NCI-H1105 treated with DMSO at 0.1 percent for 48 hours (cell line): ENCODE measurements at regions not wholly inside any gene's neighbourhood (a gene's known extent, or its start where the extent isn't known, plus 50 kb on each side); places are given as distances from the start of the nearest gene placed in this dataset.
"Not testable (repeated sequence)": the region's sequence is repeated elsewhere in the genome, so short reads cannot be mapped to it uniquely, and the experiment has no call there.

Source experiments
- DNase-seq: peaks from one replicate; lab custom pipeline; 2025; lab: John Stamatoyannopoulos, UW

- DNase-seq, result no peak
These were observed 215.3 kb downstream of the ANKRD30B start for GRCh38 chr18:14963246-14963645.

GRCh38 chr18:14964002-14964401 lies 216.0 kb downstream of the ANKRD30B start:
- DNase-seq, result no peak

GRCh38 chr18:14964406-14964805 lies 216.4 kb downstream of the ANKRD30B start:
- no peak for DNase-seq

- not testable (repeated sequence) for DNase-seq
These were observed 217.0 kb downstream of the ANKRD30B start for GRCh38 chr18:14964976-14965375.

- no peak for DNase-seq
These were observed 217.6 kb downstream of the ANKRD30B start for GRCh38 chr18:14965553-14965952.

- DNase-seq, result not testable (repeated sequence)
These were observed 219.3 kb downstream of the ANKRD30B start for GRCh38 chr18:14967246-14967645.

- no peak for DNase-seq
These were observed 221.5 kb downstream of the ANKRD30B start for GRCh38 chr18:14969500-14969899.

- DNase-seq, result no peak
These were observed 222.1 kb downstream of the ANKRD30B start for GRCh38 chr18:14970027-14970426.

- DNase-seq, result no peak
These were observed 223.7 kb downstream of the ANKRD30B start for GRCh38 chr18:14971461-14972185.

GRCh38 chr18:14973421-14973820 lies 225.4 kb downstream of the ANKRD30B start:
- DNase-seq, result not testable (repeated sequence)

GRCh38 chr18:14974088-14974487 lies 226.1 kb downstream of the ANKRD30B start:
- no peak for DNase-seq

- DNase-seq, result no peak
These were observed 226.6 kb downstream of the ANKRD30B start for GRCh38 chr18:14974576-14974975.

- no peak for DNase-seq
These were observed 227.5 kb downstream of the ANKRD30B start for GRCh38 chr18:14975431-14975830.

- no peak for DNase-seq
These were observed 228.9 kb downstream of the ANKRD30B start for GRCh38 chr18:14976736-14977430.

GRCh38 chr18:14978191-14978590 lies 230.2 kb downstream of the ANKRD30B start:
- no peak for DNase-seq

- DNase-seq, result peak; percentile 28
These were observed 231.1 kb downstream of the ANKRD30B start for GRCh38 chr18:14978962-14979535.

- no peak for DNase-seq
These were observed 231.9 kb downstream of the ANKRD30B start for GRCh38 chr18:14979875-14980274.

GRCh38 chr18:14984531-14984930 lies 236.6 kb downstream of the ANKRD30B start:
- DNase-seq, result not testable (repeated sequence)

- not testable (repeated sequence) for DNase-seq
These were observed 237.5 kb downstream of the ANKRD30B start for GRCh38 chr18:14985291-14986013.

GRCh38 chr18:14987377-14987776 lies 239.4 kb downstream of the ANKRD30B start:
- DNase-seq, result not testable (repeated sequence)

- DNase-seq, result not testable (repeated sequence)
These were observed 240.2 kb downstream of the ANKRD30B start for GRCh38 chr18:14987960-14988710.

GRCh38 chr18:14989569-14989968 lies 241.6 kb downstream of the ANKRD30B start:
- DNase-seq, result not testable (repeated sequence)
